ENCODE measurements at regions not wholly inside any gene's neighbourhood (a gene's known extent, or its start where the extent isn't known, plus 50 kb on each side); places are given as distances from the start of the nearest gene placed in this dataset.
A peak's percentile ranks its signal among the peaks of the same experiment; 100 is the strongest.
"Not testable (repeated sequence)": the region's sequence is repeated elsewhere in the genome, so short reads cannot be mapped to it uniquely, and the experiment has no call there.

GRCh38 chr2:207230261-207231105 lies 64.7 kb upstream of the KLF7 start:
- TF ChIP-seq POLR2A (IDR thresholded peaks at IDR 0.05) = no peak
- no peak for TF ChIP-seq POLR2AphosphoS5 (IDR thresholded peaks at IDR 0.05)
- TF ChIP-seq CTCF (IDR thresholded peaks at IDR 0.05) = peak in 1 of 3 donors; percentile 12
- no peak overlapping the region for H3K4me3 ChIP-seq
- no peak for DNase-seq (ENCODE audit: low spot score in 2 of 2)
- H3K27ac ChIP-seq = no peak overlapping the region
- H3K27me3 ChIP-seq = no peaks in the 10 kb centered on the region
- intact Hi-C loops (cut with DNase I; ENCODE audit: low total_unique reads) = no loop called here
- H3K36me3 ChIP-seq = no peaks in the 10 kb centered on the region
- no peaks in the 10 kb centered on the region for H3K4me1 ChIP-seq
- H3K9me3 ChIP-seq = no peaks in the 10 kb centered on the region

GRCh38 chr2:207231106-207231865 lies 65.5 kb upstream of the KLF7 start:
- Histone ChIP-seq H3K27ac (no peak overlapping the region), H3K27me3 (no peaks in the 10 kb centered on the region)
- no peak for DNase-seq (ENCODE audit: low spot score in 2 of 2)

GRCh38 chr2:207231967-207232366 lies 66.2 kb upstream of the KLF7 start:
- no peaks in the 10 kb centered on the region for H3K36me3 ChIP-seq
- DNase-seq (ENCODE audit: low spot score in 2 of 2) = no peak
- intact Hi-C loops (cut with DNase I; ENCODE audit: low total_unique reads) = no loop called here
- H3K4me1 ChIP-seq = no peaks in the 10 kb centered on the region
- no peaks in the 10 kb centered on the region for H3K9me3 ChIP-seq
- no peak overlapping the region for H3K4me3 ChIP-seq
- H3K27ac ChIP-seq = no peak overlapping the region
- no peaks in the 10 kb centered on the region for H3K27me3 ChIP-seq
- TF ChIP-seq POLR2A (IDR thresholded peaks at IDR 0.05) = no peak
- TF ChIP-seq CTCF (IDR thresholded peaks at IDR 0.05) = no peak
- no peak for TF ChIP-seq POLR2AphosphoS5 (IDR thresholded peaks at IDR 0.05)

More at GRCh38 chr2:207231106-207231865, 65.5 kb upstream of the KLF7 start:
- Histone ChIP-seq H3K4me3 (no peak overlapping the region), H3K4me1 (no peaks in the 10 kb centered on the region), H3K9me3 (no peaks in the 10 kb centered on the region), H3K36me3 (no peaks in the 10 kb centered on the region)
- TF ChIP-seq POLR2A (IDR thresholded peaks at IDR 0.05) (no peak), CTCF (IDR thresholded peaks at IDR 0.05) (no peak), POLR2AphosphoS5 (IDR thresholded peaks at IDR 0.05) (no peak)
- intact Hi-C loops (cut with DNase I; ENCODE audit: low total_unique reads) = no loop called here

GRCh38 chr2:207233141-207233540 lies 67.4 kb upstream of the KLF7 start:
- H3K36me3 ChIP-seq; DNase-seq (ENCODE audit: low spot score in 2 of 2); H3K4me3 ChIP-seq; H3K9me3 ChIP-seq; H3K4me1 ChIP-seq; intact Hi-C loops (cut with DNase I; ENCODE audit: low total_unique reads); H3K27me3 ChIP-seq; H3K27ac ChIP-seq: not testable (repeated sequence)

- intact Hi-C loops (cut with DNase I; ENCODE audit: low total_unique reads) = no loop called here
These were observed 68.0 kb upstream of the KLF7 start for GRCh38 chr2:207233731-207234130.

More at GRCh38 chr2:207233731-207234130, 68.0 kb upstream of the KLF7 start:
- H3K36me3 ChIP-seq = no peaks in the 10 kb centered on the region
- no peak overlapping the region for H3K27ac ChIP-seq
- no peaks in the 10 kb centered on the region for H3K27me3 ChIP-seq
- no peak for TF ChIP-seq POLR2A (IDR thresholded peaks at IDR 0.05)
- TF ChIP-seq POLR2AphosphoS5 (IDR thresholded peaks at IDR 0.05) = no peak
- TF ChIP-seq CTCF (IDR thresholded peaks at IDR 0.05) = no peak
- no peak for DNase-seq (ENCODE audit: low spot score in 2 of 2)
- H3K9me3 ChIP-seq = no peaks in the 10 kb centered on the region
- H3K4me3 ChIP-seq = no peak overlapping the region
- no peaks in the 10 kb centered on the region for H3K4me1 ChIP-seq

Data from breast epithelium (tissue), 4 donors.